GM12891 (cell line): ENCODE measurements at regions not wholly inside any gene's neighbourhood (a gene's known extent, or its start where the extent isn't known, plus 50 kb on each side); places are given as distances from the start of the nearest gene placed in this dataset.

Experiments used
- POLR2A ChIP-seq: IDR thresholded peaks from 2 replicates; pipeline ENCODE4 v1.6.1; 2011; ENCODE audit warnings: low read depth, low read length, control low read depth
- TAF1 ChIP-seq: IDR thresholded peaks from 2 replicates; pipeline ENCODE4 v1.6.1; 2011; ENCODE audit warnings: low read depth, low read length, control low read depth

DNA sequence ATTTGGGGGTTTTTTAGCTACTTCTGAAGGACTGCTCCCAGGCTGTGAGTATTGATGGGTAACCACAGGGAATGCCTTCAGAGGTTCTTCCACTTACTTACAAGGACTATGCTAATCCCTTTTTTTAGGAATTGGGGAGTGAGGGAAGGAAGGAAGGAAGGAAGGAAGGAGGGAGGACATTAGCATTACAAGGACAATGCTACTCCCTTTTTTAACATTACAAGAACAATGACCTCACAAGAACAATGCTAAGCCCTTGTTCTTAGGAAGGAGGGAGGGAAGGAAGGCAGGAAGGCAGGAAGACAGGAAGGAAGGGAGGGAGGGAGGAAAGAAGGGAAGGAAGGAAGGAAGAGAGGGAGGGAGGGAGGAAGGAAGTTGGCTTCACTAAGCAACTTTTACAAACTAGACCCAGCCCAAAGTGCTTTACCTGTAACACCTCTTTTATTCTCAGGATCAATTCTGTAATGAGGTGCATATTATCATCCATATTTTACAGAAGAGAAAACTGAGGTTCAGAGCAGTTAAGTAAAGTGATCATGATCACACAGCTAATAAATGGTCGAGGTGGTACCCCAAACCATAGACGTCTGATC lies 446.8 kb upstream of the JARID2 start:
- TF ChIP-seq POLR2A (no peak), TAF1 (no peak)
